GM19395 (cell line): ENCODE measurements at regions not wholly inside any gene's neighbourhood (a gene's known extent, or its start where the extent isn't known, plus 50 kb on each side); places are given as distances from the start of the nearest gene placed in this dataset.
A peak's percentile ranks its signal among the peaks of the same experiment; 100 is the strongest.

Experiments used
- ATAC-seq: cut with Tn5 transposase; IDR thresholded peaks from one replicate; pipeline ENCODE4 v1.9.1; 2021; ENCODE audit warnings: mild to moderate bottlenecking, moderate library complexity; ENCODE audit not compliant: unreplicated experiment

- no peak for ATAC-seq
Observed at GRCh38 chr3:39744746-39745145, 64.7 kb upstream of the MYRIP start.

GRCh38 chr3:39748002-39748401 is 61.4 kb upstream of the MYRIP start:
- no peak for ATAC-seq

GRCh38 chr3:39748763-39749162 is 60.6 kb upstream of the MYRIP start:
- ATAC-seq = no peak

DNA sequence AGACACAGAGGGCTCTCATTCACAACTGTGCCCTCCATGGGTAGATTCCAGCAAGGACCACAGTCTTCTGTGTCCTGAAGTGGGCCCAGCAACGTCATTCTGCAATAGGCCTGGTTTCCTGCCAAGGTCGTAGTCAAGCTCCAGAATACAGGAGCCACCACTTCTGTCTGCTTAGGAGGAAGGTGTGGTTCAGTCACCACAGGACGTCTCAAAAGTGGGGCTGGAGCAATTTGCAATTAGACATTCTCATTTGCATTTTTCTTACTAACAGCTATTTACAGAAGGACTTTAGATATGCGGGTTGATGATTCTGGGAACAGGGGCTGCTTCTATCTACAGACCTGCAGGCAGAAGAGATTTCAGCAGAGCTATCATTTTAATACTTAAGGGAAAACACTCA is 58.7 kb upstream of the MYRIP start:
- ATAC-seq = peak; percentile 40

DNA sequence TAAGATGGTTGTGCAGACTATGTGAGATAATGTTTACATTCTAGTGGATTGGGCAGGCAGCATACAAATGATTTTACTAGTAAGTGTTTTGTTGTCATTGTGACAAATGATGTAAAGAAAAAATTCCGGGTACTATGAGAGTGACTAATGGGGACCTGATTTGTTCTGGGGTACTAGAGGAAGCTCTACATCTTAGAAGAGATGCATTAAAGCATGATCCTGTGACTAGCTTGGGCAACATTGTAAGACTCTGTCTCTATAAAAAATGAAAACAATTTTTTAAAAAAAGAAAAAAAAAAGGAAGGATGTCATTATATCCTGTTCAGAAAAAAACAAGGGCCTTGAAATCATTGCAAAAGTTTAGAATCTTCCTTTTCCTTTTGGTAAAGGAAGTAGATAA is 58.1 kb upstream of the MYRIP start:
- no peak for ATAC-seq

- no peak for ATAC-seq
Observed at GRCh38 chr3:39752019-39752637, 57.3 kb upstream of the MYRIP start.

DNA sequence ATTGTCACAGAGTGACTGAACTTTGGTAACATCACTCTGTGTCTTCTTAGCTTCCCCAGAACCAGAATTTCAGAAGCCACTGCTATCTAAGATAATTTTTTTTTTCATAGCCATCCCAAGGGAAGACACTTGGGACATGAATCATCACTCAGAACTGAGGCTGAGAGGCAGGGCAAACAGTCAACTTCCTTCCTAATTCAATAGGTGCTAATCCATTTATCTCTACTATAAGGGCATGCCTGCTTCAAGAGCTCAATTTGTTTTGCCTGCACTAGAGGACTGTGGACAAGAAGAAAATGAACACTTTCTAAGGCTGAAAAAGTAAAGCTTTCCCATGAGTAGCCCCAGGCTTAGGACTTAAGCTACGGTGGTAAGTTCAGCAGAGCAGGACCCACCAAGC is 56.7 kb upstream of the MYRIP start:
- no peak for ATAC-seq

GRCh38 chr3:39753391-39753790 is 56.0 kb upstream of the MYRIP start:
- no peak for ATAC-seq

GRCh38 chr3:39754549-39754948 is 54.9 kb upstream of the MYRIP start:
- ATAC-seq = peak; percentile 72

DNA sequence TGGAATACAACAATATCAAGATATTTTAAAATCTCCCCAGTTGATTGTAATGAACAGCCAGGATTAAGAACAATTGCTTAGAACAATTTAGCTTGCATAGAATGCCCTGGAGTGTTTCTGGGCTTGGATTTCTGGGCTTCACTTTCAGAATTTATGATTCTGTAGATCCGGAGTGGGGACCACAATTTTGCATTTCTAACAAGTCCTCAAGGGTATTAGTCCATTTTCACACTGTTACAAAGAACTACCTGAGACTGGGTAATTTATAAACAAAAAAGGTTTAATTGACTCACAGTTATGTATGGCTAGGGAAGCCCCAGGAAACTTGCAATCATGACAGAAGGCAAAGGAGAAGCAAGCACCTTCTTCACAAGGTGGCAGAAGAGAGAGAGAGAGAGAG is 54.3 kb upstream of the MYRIP start:
- no peak for ATAC-seq

- no peak for ATAC-seq
Observed at GRCh38 chr3:39757307-39757706, 52.1 kb upstream of the MYRIP start.
